GM21360 (cell line): ENCODE measurements at regions not wholly inside any gene's neighbourhood (a gene's known extent, or its start where the extent isn't known, plus 50 kb on each side); places are given as distances from the start of the nearest gene placed in this dataset.
A peak's percentile ranks its signal among the peaks of the same experiment; 100 is the strongest.

Experiments used
- ATAC-seq: cut with Tn5 transposase; IDR thresholded peaks from one replicate; pipeline ENCODE4 v1.9.1; 2021; ENCODE audit warnings: mild to moderate bottlenecking, moderate library complexity; ENCODE audit not compliant: unreplicated experiment

DNA sequence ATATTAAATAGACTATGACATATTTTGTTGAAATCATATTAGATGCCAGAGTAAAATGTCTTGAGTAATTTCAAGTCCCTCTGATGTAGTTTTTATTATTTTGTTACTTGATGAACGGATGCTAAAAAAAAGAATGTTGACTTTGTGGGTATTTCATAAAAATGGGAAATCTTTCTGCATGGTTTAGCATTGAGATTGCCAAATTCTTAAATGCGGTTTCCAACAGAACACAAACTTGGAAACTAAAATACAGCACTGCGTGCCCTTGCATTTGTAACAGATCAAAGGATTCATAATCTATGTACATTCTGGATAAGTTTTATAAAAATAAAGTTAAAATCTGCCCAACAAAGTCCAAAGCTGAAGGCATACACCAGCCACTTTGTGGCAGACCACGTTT is 425.5 kb upstream of the DAB2 start:
- ATAC-seq: no peak

- ATAC-seq: no peak
Observed at GRCh38 chr5:39846144-39846543, 421.4 kb upstream of the DAB2 start.

DNA sequence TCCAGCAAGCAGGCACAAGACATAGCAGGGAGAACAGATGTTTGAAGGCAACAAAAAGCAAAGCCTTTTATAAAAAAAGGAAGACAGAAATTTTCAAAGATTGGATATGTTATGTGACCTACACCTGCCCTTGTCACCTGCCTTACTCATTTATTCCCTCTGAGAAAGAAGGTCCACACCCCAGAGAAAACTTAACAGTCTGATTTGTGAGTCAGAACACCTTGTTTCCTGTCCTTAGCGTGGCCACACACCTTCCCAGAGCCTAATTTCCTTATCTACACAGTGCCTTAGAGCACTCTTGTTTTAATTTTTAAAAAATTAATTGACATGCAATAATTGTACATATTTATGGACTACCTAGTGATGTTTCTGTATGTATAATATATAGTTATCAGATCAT is 419.0 kb upstream of the DAB2 start:
- ATAC-seq: no peak

- no peak for ATAC-seq
Observed at GRCh38 chr5:39835371-39835770, 410.6 kb upstream of the DAB2 start.

- no peak for ATAC-seq
Observed at GRCh38 chr5:39829441-39829840, 404.7 kb upstream of the DAB2 start.

- ATAC-seq: no peak
Observed at GRCh38 chr5:39826051-39826450, 401.3 kb upstream of the DAB2 start.

DNA sequence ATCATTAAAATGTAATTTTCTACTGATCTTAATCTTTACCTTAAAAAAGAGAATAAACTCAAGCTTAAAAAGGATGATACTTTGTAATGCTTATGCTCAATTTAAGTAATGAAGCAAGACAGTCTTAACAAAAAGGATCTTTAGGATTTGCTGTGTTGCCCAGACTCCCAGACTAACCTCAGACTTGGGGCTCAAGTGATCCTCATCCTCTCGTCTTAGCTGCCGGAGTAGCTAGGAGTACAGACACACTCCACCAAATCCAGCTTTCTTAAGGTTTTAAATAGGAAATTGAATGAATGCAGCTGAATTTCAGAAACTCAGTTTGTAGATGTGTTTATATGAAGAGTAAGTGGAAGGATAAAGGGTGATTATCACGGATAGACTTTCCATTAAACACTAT is 400.5 kb upstream of the DAB2 start:
- ATAC-seq: no peak

DNA sequence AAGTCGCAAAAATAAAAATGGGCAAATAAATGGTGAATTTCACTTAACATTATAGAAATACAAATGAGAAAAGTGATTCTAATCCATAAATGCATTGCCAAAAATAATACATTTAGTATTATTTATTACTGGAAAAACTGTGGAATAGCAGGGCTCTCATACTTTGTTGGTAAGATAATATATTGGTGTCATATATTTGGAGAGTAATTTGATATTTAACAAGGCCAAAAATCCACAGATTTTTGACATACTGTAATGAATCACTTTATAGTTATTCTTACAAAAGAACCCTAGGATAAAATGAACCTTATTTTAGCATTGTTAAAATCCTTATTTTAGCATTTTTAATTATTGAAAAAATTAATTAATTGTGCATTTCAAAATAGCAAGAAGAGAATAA is 397.2 kb upstream of the DAB2 start:
- no peak for ATAC-seq

GRCh38 chr5:39816866-39817265 is 392.1 kb upstream of the DAB2 start:
- no peak for ATAC-seq

DNA sequence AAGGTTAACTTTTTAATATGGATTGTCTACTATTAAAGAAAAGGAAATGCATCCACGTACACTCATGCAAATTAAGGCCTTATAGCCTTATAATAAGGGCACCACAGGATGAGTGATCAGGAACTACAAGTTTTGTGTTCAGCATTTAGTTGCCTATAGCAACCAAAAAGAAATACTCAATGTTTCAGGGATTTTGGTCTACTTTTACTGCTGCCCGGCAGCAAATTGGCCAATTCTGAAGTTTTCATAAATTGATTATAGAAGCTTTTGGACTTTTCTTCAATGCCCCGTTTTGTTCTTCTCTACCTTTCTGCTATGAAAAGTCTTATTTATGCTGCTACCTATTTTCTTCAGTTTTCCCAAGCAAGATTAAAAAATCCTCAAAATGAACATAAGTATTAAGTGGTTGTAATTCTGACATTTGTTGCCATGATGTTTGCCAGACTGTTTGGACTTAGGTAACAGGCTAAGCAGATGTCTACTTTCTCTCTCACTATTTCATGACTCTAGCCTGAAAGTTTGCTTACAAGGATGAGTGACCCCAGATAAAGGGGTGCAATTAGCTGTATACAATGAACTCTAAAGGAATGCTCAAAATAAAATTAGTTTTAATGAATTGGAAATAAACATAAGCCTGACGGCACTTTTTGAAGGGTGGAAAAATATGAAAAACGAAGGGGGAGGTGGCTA is 391.5 kb upstream of the DAB2 start:
- ATAC-seq: no peak

DNA sequence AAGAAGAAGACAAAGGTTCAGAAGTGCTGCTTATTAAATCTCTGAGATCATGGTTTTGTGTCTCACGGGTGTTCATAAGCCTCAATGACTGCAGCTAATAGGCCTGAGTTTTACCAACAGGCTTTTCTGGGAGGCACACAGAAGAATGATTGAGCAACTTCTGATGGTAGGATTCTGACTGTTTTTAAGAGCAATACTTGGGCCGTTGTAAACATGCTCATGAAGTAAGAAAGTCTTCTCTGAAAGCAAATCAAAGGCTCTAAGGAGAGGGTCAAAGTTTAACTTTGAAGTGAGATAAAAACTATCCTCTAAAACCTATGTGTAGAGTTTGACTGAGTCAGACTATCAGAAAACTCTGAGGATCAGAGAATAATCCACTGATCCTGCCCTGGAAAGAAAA is 390.9 kb upstream of the DAB2 start:
- no peak for ATAC-seq

DNA sequence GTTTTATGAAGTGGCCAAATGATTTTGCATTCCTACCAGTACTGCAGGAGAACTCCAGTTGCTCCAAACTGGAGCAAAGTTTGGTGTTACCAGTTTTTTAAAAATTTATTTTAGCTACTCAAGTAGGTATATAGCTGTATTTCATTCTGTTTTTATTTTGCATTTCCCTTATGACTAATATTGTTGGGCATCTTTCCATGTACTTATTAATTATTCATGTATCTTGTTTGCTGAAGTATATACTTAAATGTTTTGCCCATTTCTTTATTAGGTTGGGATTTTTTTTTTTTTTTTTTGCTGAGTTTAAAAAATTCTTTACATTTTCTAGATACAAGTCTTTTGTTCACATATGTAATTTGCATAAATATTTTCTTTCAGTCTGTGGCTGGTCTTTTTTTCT is 386.6 kb upstream of the DAB2 start:
- no peak for ATAC-seq

- no peak for ATAC-seq
Observed at GRCh38 chr5:39808656-39809055, 383.9 kb upstream of the DAB2 start.

GRCh38 chr5:39801306-39801705 is 376.5 kb upstream of the DAB2 start:
- ATAC-seq: no peak

DNA sequence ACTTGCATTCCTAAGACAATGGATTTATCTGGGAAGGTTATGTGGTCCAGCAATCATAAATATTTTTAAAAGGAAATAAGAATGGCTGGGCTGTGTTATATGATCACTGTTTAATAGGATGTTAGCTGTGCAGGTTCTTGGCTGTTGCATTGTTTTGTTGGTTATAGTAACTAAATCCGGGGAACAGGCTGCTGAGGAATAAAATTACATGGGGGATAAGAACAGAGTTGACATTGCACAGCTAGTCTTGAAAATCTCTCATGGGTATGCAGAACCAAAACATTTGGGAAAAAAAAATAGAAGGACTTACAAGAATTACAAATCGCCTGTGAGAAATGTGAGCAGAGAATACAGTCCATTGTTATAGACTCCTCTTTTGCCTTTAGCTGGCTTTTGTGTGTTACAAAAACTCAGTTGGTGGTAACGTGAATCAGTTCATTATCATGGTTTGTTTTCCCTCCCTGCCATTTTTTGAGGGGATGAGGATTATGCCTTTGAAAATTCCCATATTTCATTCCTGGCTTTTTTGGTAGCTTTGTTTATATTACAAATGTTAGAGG is 375.3 kb upstream of the DAB2 start:
- no peak for ATAC-seq

- ATAC-seq: no peak
Observed at GRCh38 chr5:39799242-39799641, 374.5 kb upstream of the DAB2 start.

GRCh38 chr5:39794513-39795210 is 369.9 kb upstream of the DAB2 start:
- no peak for ATAC-seq

DNA sequence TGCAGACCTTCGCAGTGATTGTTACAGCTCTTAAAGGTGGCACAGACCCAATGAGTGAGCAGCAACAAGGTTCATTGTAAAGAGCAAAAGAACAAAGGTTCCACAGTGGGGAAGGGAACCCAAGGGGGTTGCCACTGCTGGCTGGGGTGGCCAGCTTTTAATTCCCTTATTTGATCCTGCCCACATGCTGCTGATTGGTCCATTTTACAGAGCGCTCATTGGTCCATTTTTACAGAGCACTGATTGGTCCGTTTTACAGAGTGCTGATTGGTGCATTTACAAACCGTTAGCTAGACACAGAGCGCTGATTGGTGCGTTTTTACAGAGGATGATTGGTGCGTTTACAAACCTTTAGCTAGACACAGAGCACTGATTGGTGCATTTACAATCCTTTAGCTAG is 360.6 kb upstream of the DAB2 start:
- ATAC-seq: no peak

DNA sequence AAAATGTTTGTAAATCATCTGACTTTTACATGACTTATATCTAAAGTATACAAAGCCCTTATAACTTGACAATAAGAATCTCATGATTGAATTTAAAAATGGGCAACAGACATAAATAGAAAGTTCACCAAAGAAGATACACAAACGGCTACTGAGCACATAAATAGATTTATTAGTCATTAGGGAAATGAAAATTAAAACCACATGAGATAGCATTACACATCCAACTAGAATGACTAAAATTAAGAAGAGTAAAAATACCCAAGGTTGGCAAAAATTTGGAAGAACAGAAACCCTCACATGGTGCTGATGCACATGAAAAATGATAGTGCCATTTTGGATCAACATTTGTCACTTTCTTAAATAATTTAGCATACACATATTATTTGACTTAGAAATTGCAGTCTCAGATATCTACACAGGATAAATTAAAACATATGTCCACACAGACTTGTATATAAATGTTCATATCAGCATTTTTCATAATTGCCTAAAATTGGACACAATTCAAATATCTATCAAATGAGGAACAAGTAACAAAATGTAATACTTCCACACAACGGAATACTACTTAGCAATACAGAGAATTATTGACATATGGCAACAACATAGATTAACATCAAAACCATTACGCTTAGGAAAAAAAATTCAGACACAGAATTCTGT is 359.1 kb upstream of the DAB2 start:
- ATAC-seq: peak; percentile 59

DNA sequence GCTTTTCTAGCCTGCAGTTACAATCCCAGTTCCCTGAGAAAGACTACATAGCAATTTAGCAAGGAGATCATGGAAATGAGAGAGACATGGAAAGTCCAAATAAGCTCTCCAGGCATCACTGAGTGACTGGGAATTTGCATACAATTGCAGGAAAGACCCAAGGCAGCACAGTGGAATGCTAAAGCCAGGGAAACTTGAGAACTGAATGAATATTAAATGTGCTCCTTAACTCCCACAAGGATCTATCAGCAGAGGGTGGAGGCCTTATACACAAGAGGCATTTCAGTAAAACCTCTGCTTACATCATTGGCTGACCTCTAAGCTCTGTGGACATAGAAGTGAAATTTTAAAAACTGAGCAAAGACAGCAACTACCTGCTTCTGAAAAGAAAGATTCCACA is 355.6 kb upstream of the DAB2 start:
- no peak for ATAC-seq

- no peak for ATAC-seq
Observed at GRCh38 chr5:39779831-39780230, 355.1 kb upstream of the DAB2 start.

DNA sequence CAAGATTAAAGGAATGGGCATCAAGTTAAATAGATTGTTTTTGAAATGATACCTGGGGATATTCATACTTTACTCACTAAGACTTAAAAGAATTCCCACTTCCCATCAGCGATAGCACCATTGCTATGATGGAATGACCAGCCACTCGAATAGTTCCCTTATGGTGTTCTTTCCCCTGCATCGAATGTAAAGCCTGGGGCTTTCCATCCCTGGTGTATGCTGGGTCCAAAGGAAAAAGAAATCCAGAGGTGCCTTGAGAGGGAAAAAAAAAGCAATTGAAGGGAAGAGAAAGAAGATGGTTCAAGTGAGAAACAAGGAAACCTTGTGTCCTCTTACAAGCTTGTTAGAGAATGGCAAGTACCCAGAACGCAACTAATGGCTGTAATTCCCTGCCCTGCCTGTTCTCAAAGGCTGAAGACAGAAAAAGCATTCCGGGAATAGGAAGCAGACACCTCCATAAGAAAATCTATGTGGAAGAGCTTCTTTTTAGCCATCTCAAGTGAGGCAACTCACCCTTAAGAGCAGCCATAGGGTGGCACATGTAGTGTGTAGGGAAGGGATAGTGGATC is 351.1 kb upstream of the DAB2 start:
- ATAC-seq: no peak
